ENCODE measurements at regions not wholly inside any gene's neighbourhood (a gene's known extent, or its start where the extent isn't known, plus 50 kb on each side); places are given as distances from the start of the nearest gene placed in this dataset.
"Not testable (repeated sequence)": the region's sequence is repeated elsewhere in the genome, so short reads cannot be mapped to it uniquely, and the experiment has no call there.

DNA sequence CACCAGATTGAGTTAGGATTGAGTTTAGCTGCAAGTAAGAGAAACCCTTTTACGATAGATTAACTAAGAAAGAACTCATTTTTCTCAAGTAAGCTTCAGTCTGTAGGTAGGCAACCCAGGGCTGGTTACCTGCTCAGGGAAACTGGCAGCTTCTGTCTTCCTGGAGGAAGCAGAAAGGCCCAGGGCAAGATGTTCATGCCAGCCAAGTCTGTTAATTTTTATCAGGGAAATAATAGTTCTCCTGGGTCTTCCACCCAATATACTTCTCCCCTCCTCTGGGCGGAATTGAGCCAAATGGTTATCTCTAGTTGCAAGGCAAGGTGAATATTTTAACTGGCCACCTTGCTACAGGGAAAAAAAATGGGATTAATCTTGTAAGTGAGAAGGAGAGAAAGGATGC is 98.2 kb downstream of the UTRN start:
- DNase-seq (no peak), ATAC-seq (ENCODE audit: poor library complexity) (no peak)
- peaks cover 8% of the 10 kb centered on the region for H3K4me1 ChIP-seq (ENCODE audit: insufficient read depth, low read length)
- ChIA-PET CTCF (no interaction called here), POLR2A (no interaction called here)
- no peak overlapping the region for H3K27ac ChIP-seq (ENCODE audit: low read depth in 1 of 2, low read length in 2 of 2)
- H3K27me3 Mint-ChIP-seq, result no peaks in the 10 kb centered on the region
- H3K9me3 Mint-ChIP-seq, result peaks cover 6% of the 10 kb centered on the region
- no peak overlapping the region for H3K4me3 ChIP-seq (ENCODE audit: low read length)
- H3K4me3 Mint-ChIP-seq, result peak overlapping the region; percentile 4
- no peaks in the 10 kb centered on the region for H3K27me3 ChIP-seq (ENCODE audit: control insufficient read depth in 1 of 2, insufficient read depth in 2 of 2, low read length in 2 of 2)
- peaks cover 68% of the 10 kb centered on the region for H3K4me1 Mint-ChIP-seq (ENCODE audit: low read depth)
- H3K27ac Mint-ChIP-seq, result no peak overlapping the region
- peaks cover 67% of the 10 kb centered on the region for H3K36me3 Mint-ChIP-seq (ENCODE audit: low read depth)
- intact Hi-C loops (cut with DNase I, micrococcal nuclease), result no loop called here
- H3K36me3 ChIP-seq (ENCODE audit: insufficient read depth, low read length), result peaks cover 14% of the 10 kb centered on the region
- peaks cover 0 to 9% of the 10 kb centered on the region in 2 experiments for H3K9me3 ChIP-seq (ENCODE audit: control insufficient read depth in 1 of 2, insufficient read depth in 1 of 2, low read length in 2 of 2)
- TF ChIP-seq, protein P1, sequence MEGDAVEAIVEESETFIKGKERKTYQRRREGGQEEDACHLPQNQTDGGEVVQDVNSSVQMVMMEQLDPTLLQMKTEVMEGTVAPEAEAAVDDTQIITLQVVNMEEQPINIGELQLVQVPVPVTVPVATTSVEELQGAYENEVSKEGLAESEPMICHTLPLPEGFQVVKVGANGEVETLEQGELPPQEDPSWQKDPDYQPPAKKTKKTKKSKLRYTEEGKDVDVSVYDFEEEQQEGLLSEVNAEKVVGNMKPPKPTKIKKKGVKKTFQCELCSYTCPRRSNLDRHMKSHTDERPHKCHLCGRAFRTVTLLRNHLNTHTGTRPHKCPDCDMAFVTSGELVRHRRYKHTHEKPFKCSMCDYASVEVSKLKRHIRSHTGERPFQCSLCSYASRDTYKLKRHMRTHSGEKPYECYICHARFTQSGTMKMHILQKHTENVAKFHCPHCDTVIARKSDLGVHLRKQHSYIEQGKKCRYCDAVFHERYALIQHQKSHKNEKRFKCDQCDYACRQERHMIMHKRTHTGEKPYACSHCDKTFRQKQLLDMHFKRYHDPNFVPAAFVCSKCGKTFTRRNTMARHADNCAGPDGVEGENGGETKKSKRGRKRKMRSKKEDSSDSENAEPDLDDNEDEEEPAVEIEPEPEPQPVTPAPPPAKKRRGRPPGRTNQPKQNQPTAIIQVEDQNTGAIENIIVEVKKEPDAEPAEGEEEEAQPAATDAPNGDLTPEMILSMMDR (IDR thresholded peaks at IDR 0.05), result no peak

DNA sequence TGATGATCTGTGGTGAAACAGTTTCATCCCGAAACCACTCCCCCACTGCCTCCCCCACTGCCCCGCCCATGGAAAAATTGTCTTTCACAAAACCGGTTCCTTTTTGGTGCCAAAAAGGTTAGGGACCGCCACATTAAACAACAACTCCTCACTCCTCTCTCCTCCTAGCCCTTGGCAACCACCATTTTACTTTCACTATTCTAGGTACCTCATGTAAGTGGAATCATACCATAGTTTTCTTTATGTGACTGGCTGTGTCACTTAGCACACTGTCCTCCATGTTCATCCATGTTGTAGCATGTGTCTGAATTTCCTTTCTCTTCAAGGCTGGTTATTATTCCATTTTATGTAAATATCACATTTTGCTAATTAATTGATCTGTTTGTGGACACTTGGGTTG is 99.3 kb downstream of the UTRN start:
- H3K9me3 Mint-ChIP-seq, result peaks cover 6% of the 10 kb centered on the region
- no peak overlapping the region for H3K4me3 ChIP-seq (ENCODE audit: low read length)
- CTCF ChIA-PET, result no interaction called here
- peak overlapping the region; percentile 2 for H3K27ac Mint-ChIP-seq
- TF ChIP-seq, protein P1 (IDR thresholded peaks at IDR 0.05), result no peak
- H3K9me3 ChIP-seq (ENCODE audit: control insufficient read depth in 1 of 2, insufficient read depth in 1 of 2, low read length in 2 of 2), result peaks cover 0 to 9% of the 10 kb centered on the region in 2 experiments
- ATAC-seq (ENCODE audit: poor library complexity) (no peak), DNase-seq (no peak)
- H3K36me3 Mint-ChIP-seq (ENCODE audit: low read depth), result peaks cover 64% of the 10 kb centered on the region
- peaks cover 18% of the 10 kb centered on the region for H3K36me3 ChIP-seq (ENCODE audit: insufficient read depth, low read length)
- POLR2A ChIA-PET, result interaction anchor here (0.7 kb wide), 1 partner anchor 10 kb away, joined by 3 read pairs; no protein-coding TSS in a partner anchor
- H3K4me1 ChIP-seq (ENCODE audit: insufficient read depth, low read length), result peaks cover 7% of the 10 kb centered on the region
- peaks cover 63% of the 10 kb centered on the region for H3K4me1 Mint-ChIP-seq (ENCODE audit: low read depth)
- H3K27me3 Mint-ChIP-seq, result no peaks in the 10 kb centered on the region
- H3K27ac ChIP-seq (ENCODE audit: low read depth in 1 of 2, low read length in 2 of 2), result no peak overlapping the region
- no peaks in the 10 kb centered on the region for H3K27me3 ChIP-seq (ENCODE audit: control insufficient read depth in 1 of 2, insufficient read depth in 2 of 2, low read length in 2 of 2)
- intact Hi-C loops (cut with DNase I, micrococcal nuclease), result no loop called here
- H3K4me3 Mint-ChIP-seq, result no peak overlapping the region

DNA sequence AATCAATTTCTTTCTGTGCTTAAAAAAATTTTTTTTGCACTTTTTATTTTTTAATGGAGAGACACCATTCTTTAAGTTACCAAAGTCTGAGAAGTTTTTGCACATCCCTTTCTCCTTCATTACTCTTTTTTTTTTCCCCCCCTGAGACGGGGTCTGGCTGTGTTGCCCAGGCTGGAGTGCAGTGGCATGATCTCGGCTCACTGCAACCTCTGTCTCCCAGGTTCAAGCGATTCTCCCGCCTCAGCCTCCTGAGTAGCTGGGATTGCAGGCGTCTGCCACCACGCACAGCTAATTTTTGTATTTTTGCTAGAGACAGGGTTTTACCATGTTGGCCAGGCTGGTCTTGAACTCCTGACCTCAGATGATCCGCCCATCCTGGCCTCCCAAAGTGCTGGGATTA is 104.3 kb downstream of the UTRN start:
- ATAC-seq (ENCODE audit: poor library complexity); intact Hi-C loops (cut with DNase I, micrococcal nuclease); DNase-seq; H3K9me3 ChIP-seq (ENCODE audit: control insufficient read depth in 1 of 2, insufficient read depth in 1 of 2, low read length in 2 of 2); CTCF ChIA-PET; H3K27ac Mint-ChIP-seq; H3K27me3 Mint-ChIP-seq; POLR2A ChIA-PET; H3K27ac ChIP-seq (ENCODE audit: low read depth in 1 of 2, low read length in 2 of 2); H3K4me3 Mint-ChIP-seq; H3K4me3 ChIP-seq (ENCODE audit: low read length); H3K27me3 ChIP-seq (ENCODE audit: control insufficient read depth in 1 of 2, insufficient read depth in 2 of 2, low read length in 2 of 2); H3K4me1 ChIP-seq (ENCODE audit: insufficient read depth, low read length); H3K9me3 Mint-ChIP-seq: not testable (repeated sequence)
- H3K36me3 ChIP-seq (ENCODE audit: insufficient read depth, low read length), result peaks cover 27% of the 10 kb centered on the region
- Mint-ChIP-seq H3K4me1 (ENCODE audit: low read depth) (peaks cover 74% of the 10 kb centered on the region), H3K36me3 (ENCODE audit: low read depth) (peaks cover 55% of the 10 kb centered on the region)

DNA sequence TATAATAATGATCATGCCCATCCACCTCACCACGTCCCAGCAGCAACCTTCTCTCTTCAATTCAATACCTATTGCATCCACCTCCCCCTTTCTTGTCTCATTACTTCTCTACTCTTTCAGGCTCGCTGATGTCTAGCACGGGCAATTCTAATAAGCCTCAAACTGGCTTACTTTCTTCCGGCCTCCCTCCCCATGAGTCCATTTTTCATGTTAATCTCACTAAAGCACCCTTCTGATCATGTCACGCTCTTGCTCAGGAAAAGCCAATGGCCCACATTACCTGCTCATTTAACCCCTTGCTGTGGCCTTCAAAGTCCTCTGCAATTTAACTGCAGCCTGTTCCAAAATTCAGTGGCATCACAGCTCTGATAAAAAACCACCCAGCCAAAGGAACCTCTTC is 105.1 kb downstream of the UTRN start:
- Histone ChIP-seq H3K27me3 (ENCODE audit: control insufficient read depth in 1 of 2, insufficient read depth in 2 of 2, low read length in 2 of 2) (no peaks in the 10 kb centered on the region), H3K9me3 (ENCODE audit: control insufficient read depth in 1 of 2, insufficient read depth in 1 of 2, low read length in 2 of 2) (no peaks in the 10 kb centered on the region), H3K4me1 (ENCODE audit: insufficient read depth, low read length) (peaks cover 3% of the 10 kb centered on the region), H3K36me3 (ENCODE audit: insufficient read depth, low read length) (peaks cover 27% of the 10 kb centered on the region), H3K27ac (ENCODE audit: low read depth in 1 of 2, low read length in 2 of 2) (no peak overlapping the region), H3K4me3 (ENCODE audit: low read length) (no peak overlapping the region)
- Mint-ChIP-seq H3K36me3 (ENCODE audit: low read depth) (peaks cover 52% of the 10 kb centered on the region), H3K27me3 (no peaks in the 10 kb centered on the region), H3K27ac (no peak overlapping the region), H3K9me3 (peaks cover 3% of the 10 kb centered on the region), H3K4me1 (ENCODE audit: low read depth) (peaks cover 72% of the 10 kb centered on the region), H3K4me3 (no peak overlapping the region)
- TF ChIP-seq, protein P1 (IDR thresholded peaks at IDR 0.05), result no peak
- POLR2A ChIA-PET, result no interaction called here
- ATAC-seq (ENCODE audit: poor library complexity), result no peak
- CTCF ChIA-PET, result no interaction called here
- no peak for DNase-seq
- intact Hi-C loops (cut with DNase I, micrococcal nuclease), result no loop called here

All from CD4-positive, alpha-beta T cell (primary cell).